Vagina (tissue), 2 donors: ENCODE measurements at regions not wholly inside any gene's neighbourhood (a gene's known extent, or its start where the extent isn't known, plus 50 kb on each side); places are given as distances from the start of the nearest gene placed in this dataset.

Experiments used
- DNase-seq, 2 donors: peaks; one replicate each; pipeline ENCODE4 v3.0.0-alpha.2; 2017; ENCODE audit errors: extremely low spot score in 2 of 2
- H3K27ac ChIP-seq: fragments of 200-600 bp; sonication (generic); one replicate; pipeline ENCODE4 v1.5.1; 2019
- H3K27me3 ChIP-seq: fragments of 200-600 bp; sonication (generic); one replicate; pipeline ENCODE4 v1.5.1; 2019
- H3K36me3 ChIP-seq, 2 donors: fragments of 200-600 bp; sonication (generic); one replicate each; pipeline ENCODE4 v1.5.1; 2017 to 2019
- H3K4me1 ChIP-seq: fragments of 200-600 bp; sonication (generic); one replicate; pipeline ENCODE4 v1.5.1; 2019
- H3K4me3 ChIP-seq, 2 donors: fragments of 200-600 bp; sonication (generic); 1 replicate in 1 of 2; 2 replicates in 1 of 2; pipeline ENCODE4 v1.5.1; 2016 to 2019
- H3K9me3 ChIP-seq: fragments of 200-600 bp; sonication (generic); one replicate; pipeline ENCODE4 v1.5.1; 2019
- CTCF ChIP-seq, 3 experiments: fragments of 450-650 bp in 2 of 3; fragments of 200-600 bp in 1 of 3; sonication (generic) in 1 of 3; IDR thresholded peaks; one replicate each; pipeline ENCODE4 v1.5.1; 2017 to 2019; ENCODE audit warnings: antibody characterized with exemption in 3 of 3, mild to moderate bottlenecking in 2 of 3, moderate library complexity in 2 of 3
- POLR2A ChIP-seq, 2 donors: fragments of 450-650 bp; IDR thresholded peaks; one replicate each; pipeline ENCODE4 v1.6.1; 2017; ENCODE audit warnings: antibody characterized with exemption in 2 of 2, mild to moderate bottlenecking in 2 of 2, moderate library complexity in 2 of 2
- POLR2AphosphoS5 ChIP-seq, 2 donors: sonication (generic); formaldehyde crosslinking; IDR thresholded peaks; one replicate each; pipeline ENCODE4 v1.9.0; 2017; ENCODE audit warnings: antibody characterized with exemption in 2 of 2, mild to moderate bottlenecking in 2 of 2, low read depth in 1 of 2; ENCODE audit not compliant: insufficient read depth in 1 of 2
- intact Hi-C: fragments of 100-400 bp; cut with DNase I; formaldehyde crosslinking; loops from one replicate; pipeline ENCODE4 v1.15.1; 2023

GRCh38 chr3:139120086-139121056 lies 75.7 kb upstream of the PRR23C start:
- Histone ChIP-seq H3K36me3 (no peaks in the 10 kb centered on the region), H3K27ac (peak overlapping the region; percentile 17), H3K27me3 (no peaks in the 10 kb centered on the region), H3K4me3 (no peak overlapping the region), H3K4me1 (peaks cover 4% of the 10 kb centered on the region), H3K9me3 (no peaks in the 10 kb centered on the region)
- peak; percentile 84 to 87 for DNase-seq
- TF ChIP-seq POLR2AphosphoS5 (IDR thresholded peaks at IDR 0.05; ENCODE audit: insufficient read depth in 1 of 2, low read depth in 1 of 2) (no peak), POLR2A (IDR thresholded peaks at IDR 0.05) (no peak), CTCF (IDR thresholded peaks at IDR 0.05) (no peak)
- intact Hi-C loops: no loop called here

GRCh38 chr3:139121513-139122220 lies 77.0 kb upstream of the PRR23C start:
- Histone ChIP-seq H3K27ac (peak overlapping the region; percentile 17), H3K27me3 (no peaks in the 10 kb centered on the region), H3K36me3 (no peaks in the 10 kb centered on the region), H3K4me3 (no peak overlapping the region), H3K9me3 (no peaks in the 10 kb centered on the region), H3K4me1 (peaks cover 4% of the 10 kb centered on the region)
- DNase-seq: peak in 1 of 2 donors; percentile 52
- intact Hi-C loops: no loop called here
- no peak for TF ChIP-seq CTCF (IDR thresholded peaks at IDR 0.05)
- TF ChIP-seq POLR2AphosphoS5 (IDR thresholded peaks at IDR 0.05; ENCODE audit: insufficient read depth in 1 of 2, low read depth in 1 of 2): no peak
- TF ChIP-seq POLR2A (IDR thresholded peaks at IDR 0.05): no peak

GRCh38 chr3:139122221-139122581 lies 77.5 kb upstream of the PRR23C start:
- peaks cover 4% of the 10 kb centered on the region for H3K4me1 ChIP-seq
- DNase-seq: peak in 1 of 2 donors; percentile 96
- H3K9me3 ChIP-seq: no peaks in the 10 kb centered on the region
- TF ChIP-seq POLR2A (IDR thresholded peaks at IDR 0.05) (no peak), POLR2AphosphoS5 (IDR thresholded peaks at IDR 0.05; ENCODE audit: insufficient read depth in 1 of 2, low read depth in 1 of 2) (peak in 1 of 2 donors; percentile 41)
- H3K4me3 ChIP-seq: no peak overlapping the region
- H3K27me3 ChIP-seq: no peaks in the 10 kb centered on the region
- intact Hi-C loops: no loop called here
- H3K27ac ChIP-seq: peak overlapping the region; percentile 22
- H3K36me3 ChIP-seq: no peaks in the 10 kb centered on the region

GRCh38 chr3:139122612-139123011 lies 77.9 kb upstream of the PRR23C start:
- H3K4me3 ChIP-seq: no peak overlapping the region
- H3K36me3 ChIP-seq: no peaks in the 10 kb centered on the region
- H3K27me3 ChIP-seq: no peaks in the 10 kb centered on the region
- intact Hi-C loops: no loop called here
- H3K4me1 ChIP-seq: peaks cover 4% of the 10 kb centered on the region
- peak in 1 of 2 donors; percentile 70 for DNase-seq
- peak overlapping the region; percentile 22 for H3K27ac ChIP-seq
- TF ChIP-seq POLR2AphosphoS5 (IDR thresholded peaks at IDR 0.05; ENCODE audit: insufficient read depth in 1 of 2, low read depth in 1 of 2): no peak
- no peak for TF ChIP-seq CTCF (IDR thresholded peaks at IDR 0.05)
- TF ChIP-seq POLR2A (IDR thresholded peaks at IDR 0.05): no peak
- no peaks in the 10 kb centered on the region for H3K9me3 ChIP-seq

GRCh38 chr3:139123377-139124095 lies 78.8 kb upstream of the PRR23C start:
- peak overlapping the region; percentile 16 for H3K27ac ChIP-seq
- H3K27me3 ChIP-seq: no peaks in the 10 kb centered on the region
- no peaks in the 10 kb centered on the region for H3K9me3 ChIP-seq
- peak; percentile 70 to 76 for DNase-seq
- H3K4me1 ChIP-seq: peaks cover 4% of the 10 kb centered on the region
- intact Hi-C loops: no loop called here
- H3K36me3 ChIP-seq: no peaks in the 10 kb centered on the region
- TF ChIP-seq POLR2A (IDR thresholded peaks at IDR 0.05): no peak
- TF ChIP-seq CTCF (IDR thresholded peaks at IDR 0.05): no peak
- TF ChIP-seq POLR2AphosphoS5 (IDR thresholded peaks at IDR 0.05; ENCODE audit: insufficient read depth in 1 of 2, low read depth in 1 of 2): no peak
- H3K4me3 ChIP-seq: no peak overlapping the region
